Heart left ventricle (tissue), 16 donors: ENCODE measurements at regions not wholly inside any gene's neighbourhood (a gene's known extent, or its start where the extent isn't known, plus 50 kb on each side); places are given as distances from the start of the nearest gene placed in this dataset.
A peak's percentile ranks its signal among the peaks of the same experiment; 100 is the strongest.

Experiments used
- ATAC-seq, 4 donors: fragments of 200-7000 bp; cut with Tn5 transposase; one replicate each; pipeline ENCODE4 v1.9.1; 2020 to 2022; ENCODE audit warnings: moderate library complexity in 4 of 4, mild to moderate bottlenecking in 3 of 4, moderate number of reproducible peaks in 1 of 4
- DNase-seq, 5 donors: peaks; one replicate each; pipeline ENCODE4 v3.0.0-alpha.2; 2020
- H3K27ac ChIP-seq, 12 donors: fragments of 200-600 bp; sonication (generic) in 4 of 12; one replicate each; pipeline versions ENCODE4 v1.5.0 to v1.8.0; 2016 to 2022; ENCODE audit warnings: mild to moderate bottlenecking in 2 of 12
- H3K27me3 ChIP-seq, 9 donors: fragments of 200-600 bp; sonication (generic) in 2 of 9; one replicate each; pipeline versions ENCODE4 v1.5.1 to v1.8.0; 2016 to 2022; ENCODE audit warnings: mild to moderate bottlenecking in 3 of 9
- H3K36me3 ChIP-seq, 9 donors: fragments of 200-600 bp; sonication (generic) in 2 of 9; one replicate each; pipeline versions ENCODE4 v1.5.0 to v1.8.0; 2018 to 2022; ENCODE audit warnings: mild to moderate bottlenecking in 2 of 9
- H3K4me1 ChIP-seq, 12 donors: fragments of 200-600 bp; sonication (generic) in 4 of 12; one replicate each; pipeline versions ENCODE4 v1.5.0 to v1.8.0; 2016 to 2022; ENCODE audit warnings: mild to moderate bottlenecking in 3 of 12
- H3K4me3 ChIP-seq, 12 donors: fragments of 200-600 bp; sonication (generic) in 4 of 12; one replicate each; pipeline versions ENCODE4 v1.5.0 to v1.8.0; 2017 to 2022; ENCODE audit warnings: mild to moderate bottlenecking in 9 of 12, moderate library complexity in 4 of 12
- H3K9me3 ChIP-seq, 12 donors: fragments of 200-600 bp; sonication (generic) in 4 of 12; one replicate each; pipeline versions ENCODE4 v1.5.0 to v1.8.0; 2016 to 2022; ENCODE audit warnings: mild to moderate bottlenecking in 1 of 12
- CTCF ChIP-seq, 12 donors: fragments of 200-600 bp; sonication (generic) in 4 of 12; IDR thresholded peaks; one replicate each; pipeline versions ENCODE4 v1.5.0 to v1.8.0; 2018 to 2022; ENCODE audit warnings: antibody characterized with exemption in 12 of 12, mild to moderate bottlenecking in 5 of 12
- POLR2A ChIP-seq, 2 donors: fragments of 450-650 bp; IDR thresholded peaks; one replicate each; pipeline ENCODE4 v1.6.1; 2017; ENCODE audit warnings: antibody characterized with exemption in 2 of 2, mild to moderate bottlenecking in 2 of 2, moderate library complexity in 2 of 2
- WGBS, 4 donors: extraction: QIAGEN DNeasy Blood & Tissue Kit in 2 of 4; methylation state at CpG; one replicate each; pipeline versions ENCODE4 v1.1.5 to v1.1.7; 2013 to 2018; 5-methylcytosine and 5-hydroxymethylcytosine counted together
- intact Hi-C, 10 donors: fragments of 100-400 bp; cut with DNase I; formaldehyde crosslinking; loops; one replicate each; pipeline versions ENCODE4 v1.11.1 to v1.14.2; 2022
- donor health status: ischemic (EF 13 %, LVEDD 7.1; RV severe dilation, severe dysfunction).
- donor health status: healthy with polysubstance abuse.
- donor health status: DM: no; HTN: yes; CAD: no.
- donor health status: DM: no; HTN: no; CAD: no.
- donor health status: ischemic (EF 25% LVEDD 6.9; RV normal size, moderate dysfunction).
- donor health status: ischemic (EF 25% LVEDD 5.7; RV mildly dilated, moderate dysfunction).
- donor health status: healthy.
- donor health status: DM: yes; HTN: yes; CAD: no.
- donor health status: ischemic (EF 35%, LVEDD 5.7; RV mildly dilated, moderate dysfunction).
- donor health status: nonischemic (EF 11% LVEDD 7.7; RV severe dilation, severe dysfunction).
- donor health status: DM: yes; HTN: yes; CAD: no.
- donor health status: PGD.
- donor health status: ischemic (EF 29% LVEDD 5.4; RV normal size, mild dysfunction).
- donor health status: nonischemic (EF 23%, LVEDD 6.1; RV moderate dilation, normal function).

- Histone ChIP-seq H3K9me3 (no peaks in the 10 kb centered on the region), H3K4me3 (no peak overlapping the region), H3K4me1 (no peaks in the 10 kb centered on the region), H3K27me3 (no peaks in the 10 kb centered on the region), H3K36me3 (no peaks in the 10 kb centered on the region), H3K27ac (no peak overlapping the region)
- 85 to 87% (median 85%) methylated on average over 10 to 14 of the region's 14 CpGs for WGBS, 4 donors
- TF ChIP-seq CTCF (IDR thresholded peaks at IDR 0.05) (no peak), POLR2A (IDR thresholded peaks at IDR 0.05) (no peak)
- peak in 2 of 5 donors; percentile 19 to 40 for DNase-seq
- ATAC-seq: no peak
- intact Hi-C loops: no loop called here
Measured at GRCh38 chr13:64075543-64076271, 2660.1 kb upstream of the PCDH20 start.

GRCh38 chr13:64074971-64075474 lies 2659.4 kb upstream of the PCDH20 start:
- no peaks in the 10 kb centered on the region for H3K36me3 ChIP-seq
- intact Hi-C loops: no loop called here
- no peak overlapping the region for H3K27ac ChIP-seq
- no peaks in the 10 kb centered on the region for H3K4me1 ChIP-seq
- H3K9me3 ChIP-seq: no peaks in the 10 kb centered on the region
- H3K4me3 ChIP-seq: no peak overlapping the region
- ATAC-seq: no peak
- DNase-seq: no peak
- 76 to 91% (median 86%) methylated on average over 10 to 12 of the region's 12 CpGs for WGBS, 4 donors
- TF ChIP-seq POLR2A (IDR thresholded peaks at IDR 0.05) (no peak), CTCF (IDR thresholded peaks at IDR 0.05) (no peak)
- H3K27me3 ChIP-seq: no peaks in the 10 kb centered on the region

- DNase-seq (no peak), ATAC-seq (no peak)
- Histone ChIP-seq H3K27ac (no peak overlapping the region), H3K36me3 (no peaks in the 10 kb centered on the region), H3K4me1 (no peaks in the 10 kb centered on the region), H3K9me3 (no peaks in the 10 kb centered on the region), H3K4me3 (no peak overlapping the region), H3K27me3 (no peaks in the 10 kb centered on the region)
- intact Hi-C loops: no loop called here
- TF ChIP-seq POLR2A (IDR thresholded peaks at IDR 0.05) (no peak), CTCF (IDR thresholded peaks at IDR 0.05) (no peak)
Measured at GRCh38 chr13:64073203-64073602, 2657.6 kb upstream of the PCDH20 start.

- Histone ChIP-seq H3K4me1 (no peaks in the 10 kb centered on the region), H3K4me3 (no peak overlapping the region), H3K27ac (no peak overlapping the region), H3K36me3 (no peaks in the 10 kb centered on the region), H3K9me3 (no peaks in the 10 kb centered on the region), H3K27me3 (no peaks in the 10 kb centered on the region)
- 75 to 79% (median 78%) methylated on average over 1 of the region's 1 CpG for WGBS, 4 donors
- no peak for TF ChIP-seq CTCF (IDR thresholded peaks at IDR 0.05)
- no peak for TF ChIP-seq POLR2A (IDR thresholded peaks at IDR 0.05)
- intact Hi-C loops: no loop called here
- DNase-seq (no peak), ATAC-seq (no peak)
Measured at GRCh38 chr13:64071352-64071751, 2655.7 kb upstream of the PCDH20 start.
